Hematopoietic multipotent progenitor cell treated with erythropoietin and hydrocortisone succinate and interleukin-3 and kit ligand, for 15 days (in vitro differentiated cells): ENCODE measurements at regions not wholly inside any gene's neighbourhood (a gene's known extent, or its start where the extent isn't known, plus 50 kb on each side); places are given as distances from the start of the nearest gene placed in this dataset.
"Not testable (repeated sequence)": the region's sequence is repeated elsewhere in the genome, so short reads cannot be mapped to it uniquely, and the experiment has no call there.

Experiments
- DNase-seq: peaks from one replicate; pipeline ENCODE4 v3.0.0-alpha.2; 2015; ENCODE audit warnings: low spot score

DNA sequence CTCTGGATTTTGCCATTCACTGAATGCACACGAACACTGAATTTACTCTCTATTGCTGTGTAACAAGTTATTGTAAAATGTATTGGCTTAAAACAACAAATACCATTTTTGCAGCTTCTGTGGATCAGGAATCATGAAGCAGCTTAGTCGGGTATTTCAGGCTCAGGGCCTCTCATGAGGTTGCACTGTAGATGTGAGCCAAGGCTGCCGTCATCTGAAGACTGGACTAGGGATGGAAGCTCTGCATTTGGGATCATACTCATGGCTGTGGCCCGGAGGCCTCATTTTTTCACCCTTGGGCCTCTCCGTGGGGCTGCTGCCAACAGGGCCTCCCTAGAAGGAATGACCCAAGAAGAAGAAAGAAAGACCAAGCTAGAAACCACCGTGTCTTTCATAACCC, 492.4 kb upstream of the CDH4 start:
- no peak for DNase-seq

DNA sequence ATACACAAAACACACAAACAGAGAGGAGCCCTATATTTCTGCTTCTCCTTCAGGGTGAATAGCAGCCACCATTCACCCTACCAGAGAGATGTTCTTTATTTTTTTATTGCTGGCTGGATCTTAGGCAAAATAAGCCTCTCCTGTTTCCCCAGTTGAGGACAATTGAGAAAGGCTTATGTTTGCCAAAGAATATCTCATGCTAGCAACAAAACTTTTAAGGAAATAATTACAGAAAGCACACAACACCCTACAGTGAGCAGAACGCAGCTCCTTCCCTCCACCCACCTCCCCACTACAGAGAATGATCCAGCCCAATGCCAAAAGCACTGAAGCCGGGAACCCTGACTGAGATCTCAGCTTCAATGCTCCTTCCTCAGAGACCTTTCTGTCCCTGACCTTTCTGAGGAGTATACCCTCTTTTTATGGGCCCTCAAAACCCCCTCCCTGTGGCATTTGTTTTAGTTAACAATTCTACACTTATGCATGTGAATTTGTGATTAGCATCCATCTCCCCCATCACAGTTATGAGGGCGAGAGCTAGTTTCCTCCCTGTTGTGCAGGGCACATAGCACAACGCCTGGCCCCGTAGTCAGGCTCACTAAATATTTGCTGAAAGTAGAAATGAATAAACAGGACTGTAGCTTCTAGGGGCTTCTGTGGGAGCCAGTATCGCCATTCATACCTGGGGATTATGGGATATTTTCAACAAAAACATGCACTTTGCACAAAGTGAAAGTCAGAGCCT, 491.6 kb upstream of the CDH4 start:
- no peak for DNase-seq

DNA sequence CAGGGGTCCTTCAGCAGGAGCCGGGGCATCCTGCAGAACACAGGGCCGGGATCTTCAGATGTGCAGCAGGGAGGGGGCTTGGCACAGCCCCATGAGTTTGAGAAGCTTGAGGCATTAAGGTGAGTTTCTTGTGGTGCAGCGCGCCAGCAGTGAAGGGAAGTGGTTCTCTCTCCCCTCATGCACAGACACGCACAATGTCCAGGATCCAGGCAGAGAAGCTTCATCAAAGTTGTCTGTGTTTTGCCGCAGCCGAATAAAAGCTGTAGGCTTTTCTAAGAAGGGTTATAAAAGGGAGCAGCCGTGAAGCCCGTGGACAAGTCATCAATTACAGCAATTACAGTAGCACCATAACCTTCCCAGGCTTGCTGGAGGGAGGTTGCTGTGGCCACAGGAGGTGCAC, 491.0 kb upstream of the CDH4 start:
- no peak for DNase-seq

DNA sequence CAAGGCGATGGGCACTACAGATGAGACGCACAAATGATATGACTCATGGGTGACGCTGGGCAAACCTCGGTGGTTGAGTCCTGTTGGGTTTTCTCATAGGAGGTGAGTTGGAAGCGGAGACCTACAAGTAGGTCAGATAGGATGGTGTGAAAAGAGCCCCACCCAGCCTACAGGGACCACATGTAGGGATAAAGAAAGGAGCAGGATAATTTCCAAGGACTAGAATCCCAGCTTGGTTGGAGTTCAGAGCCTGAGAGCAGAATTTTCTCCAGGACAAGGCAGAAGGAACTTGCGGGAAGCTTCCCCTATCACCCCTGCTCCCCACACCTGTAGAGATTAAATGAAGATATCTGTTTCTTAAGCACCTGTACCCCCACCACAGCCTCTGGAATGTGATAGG, 489.7 kb upstream of the CDH4 start:
- DNase-seq: no peak

DNA sequence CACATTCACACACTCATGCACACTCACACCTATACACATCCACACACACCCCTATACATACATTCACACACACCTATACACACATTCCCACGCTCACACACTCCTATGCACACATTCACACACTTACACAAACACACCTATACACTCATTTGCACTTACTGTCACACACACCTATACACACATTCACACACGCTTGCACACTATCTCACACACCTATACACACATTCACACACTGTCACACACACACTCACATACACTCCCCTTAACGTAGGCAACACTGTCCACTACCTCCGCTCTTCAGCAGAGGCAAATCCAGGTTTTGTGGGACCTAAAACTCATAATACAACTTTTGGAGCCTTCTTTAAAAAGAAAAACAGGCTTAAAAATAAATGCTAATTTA, 487.7 kb upstream of the CDH4 start:
- no peak for DNase-seq

DNA sequence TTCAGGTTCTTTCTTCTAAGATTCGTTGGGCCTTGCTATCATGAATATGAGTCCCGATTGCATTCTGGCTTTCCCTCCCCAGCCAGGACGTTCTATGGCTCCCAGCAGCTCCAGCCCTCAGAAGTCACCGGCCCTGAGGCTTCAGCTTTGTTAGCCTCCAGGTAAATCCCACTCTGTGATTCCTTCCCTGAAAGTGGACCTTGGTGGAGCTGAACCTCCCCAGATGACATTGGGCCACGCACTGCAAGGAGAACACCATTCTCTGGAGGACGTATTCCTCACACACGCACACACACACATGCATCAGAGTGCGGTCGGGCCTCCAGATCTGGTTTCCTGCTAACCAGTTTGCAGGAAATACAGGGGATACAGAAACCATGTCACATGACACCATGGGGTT, 487.3 kb upstream of the CDH4 start:
- no peak for DNase-seq

DNA sequence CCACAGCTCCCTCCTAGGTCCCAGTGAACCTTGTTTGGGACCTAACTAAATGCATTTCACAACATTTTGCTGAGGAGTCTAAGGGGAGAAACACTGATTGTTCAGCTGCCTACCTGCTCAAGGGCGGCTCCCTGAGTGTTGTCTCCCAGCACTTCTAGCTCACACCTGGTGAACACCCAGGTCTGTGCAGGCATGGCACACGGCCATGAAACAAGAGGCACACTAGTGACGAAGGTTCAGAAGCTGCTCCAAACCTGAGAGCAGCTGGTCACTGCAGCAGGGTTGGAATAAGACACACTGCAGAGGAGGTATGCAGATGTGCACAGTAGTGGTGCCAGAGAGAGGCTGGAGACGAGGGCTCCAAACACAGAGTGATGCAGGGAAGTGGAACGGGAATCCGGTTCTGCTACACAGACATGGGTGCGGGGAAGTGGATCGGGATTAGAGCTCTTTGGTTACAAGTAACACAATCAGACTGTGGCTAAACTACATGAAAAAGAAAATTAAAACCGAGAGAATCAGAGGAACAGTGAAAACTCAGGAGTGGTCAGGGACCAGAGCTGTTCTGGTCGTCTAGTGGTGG, 486.1 kb upstream of the CDH4 start:
- no peak for DNase-seq

DNA sequence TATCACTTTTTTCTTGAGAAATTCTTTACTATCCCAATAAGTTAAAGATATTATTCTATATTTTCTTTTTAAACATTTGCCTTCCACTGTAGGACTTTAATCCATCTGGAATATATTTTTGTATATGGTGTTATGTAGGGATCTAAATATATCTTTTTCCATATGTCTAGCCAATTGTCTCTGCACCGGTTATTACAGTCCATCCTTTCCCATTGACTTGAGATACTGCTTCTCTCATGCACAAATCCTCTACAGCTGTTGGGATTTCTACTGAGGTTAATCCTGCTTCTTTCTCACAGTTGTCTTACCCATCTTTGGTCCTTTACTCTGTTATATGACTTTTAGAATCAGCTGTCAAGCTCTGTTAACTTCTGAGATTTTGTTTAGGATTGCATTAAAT, 483.8 kb upstream of the CDH4 start:
- no peak for DNase-seq

DNA sequence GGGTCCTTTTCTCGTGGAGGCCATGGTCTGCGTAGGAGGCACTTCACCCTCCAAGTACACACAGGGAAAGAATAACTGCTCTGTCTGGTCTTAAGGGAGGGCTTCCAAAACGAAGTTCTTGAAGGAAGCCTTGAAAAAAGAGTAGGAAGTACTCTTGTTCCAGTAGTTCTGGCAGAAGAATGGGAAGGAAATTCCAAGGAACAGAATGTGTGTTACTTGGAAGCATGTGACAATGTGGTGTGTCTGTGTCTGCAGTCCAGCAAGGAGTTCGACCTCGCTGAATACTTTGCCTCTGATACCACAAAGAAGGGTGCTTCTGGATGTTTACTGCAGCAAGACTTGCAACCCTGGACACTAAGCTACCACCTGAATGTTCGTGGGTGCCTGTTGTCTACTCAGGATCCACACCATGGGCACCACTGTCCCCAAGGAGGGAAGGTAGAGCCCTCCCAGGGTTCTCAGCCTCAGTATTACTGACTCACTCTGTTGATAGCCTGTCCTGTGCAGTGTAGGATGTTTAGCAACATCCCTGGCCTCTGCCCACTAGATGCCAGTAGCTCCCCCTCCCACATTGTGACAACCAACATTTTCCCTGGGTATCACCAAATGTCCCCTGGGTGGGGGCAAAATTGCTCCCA, 471.6 kb upstream of the CDH4 start:
- no peak for DNase-seq

DNA sequence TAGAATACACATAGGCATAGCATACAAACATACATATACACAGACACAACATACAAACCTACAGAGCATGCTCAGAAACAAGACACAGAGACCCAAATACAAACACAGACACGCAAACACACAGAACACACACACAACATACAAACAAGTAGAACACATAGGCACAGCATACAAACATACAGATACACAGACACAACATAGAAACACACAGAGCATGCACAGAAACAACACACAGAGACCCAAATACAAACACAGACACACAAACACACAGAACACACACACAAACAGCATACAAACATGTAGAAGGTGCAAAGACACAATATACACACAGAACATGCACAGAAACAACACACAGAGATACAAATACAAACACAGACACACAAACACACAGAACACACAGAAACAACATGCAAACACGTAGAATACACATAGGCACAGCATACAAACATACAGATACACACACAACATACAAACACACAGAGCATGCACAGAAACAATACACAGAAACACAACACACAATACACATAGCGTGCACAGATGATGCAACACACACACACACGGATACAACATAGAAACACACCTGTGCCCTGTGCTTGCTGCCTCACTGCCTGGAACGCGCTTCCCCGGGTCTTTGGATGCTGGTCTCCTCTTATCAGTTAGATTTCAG, 469.0 kb upstream of the CDH4 start:
- no peak for DNase-seq

DNA sequence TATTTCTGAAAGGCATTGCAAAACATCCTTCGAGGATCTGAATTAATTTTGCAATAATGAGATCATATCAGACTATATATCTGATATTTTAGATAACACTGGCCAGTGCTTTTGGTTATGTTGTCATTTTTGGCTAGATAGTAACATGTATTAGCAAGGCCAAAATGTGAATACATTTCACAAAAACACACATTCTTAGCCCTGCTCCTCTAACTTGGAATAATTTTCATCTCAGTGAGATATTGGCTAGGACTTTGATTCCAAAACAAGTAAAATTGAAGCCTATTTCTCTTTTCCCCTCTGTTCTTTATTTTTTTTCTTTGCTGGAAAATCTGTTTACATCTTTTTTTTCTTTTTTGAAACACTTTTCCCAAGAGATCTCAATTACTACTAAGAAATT, 466.8 kb upstream of the CDH4 start:
- DNase-seq: no peak

DNA sequence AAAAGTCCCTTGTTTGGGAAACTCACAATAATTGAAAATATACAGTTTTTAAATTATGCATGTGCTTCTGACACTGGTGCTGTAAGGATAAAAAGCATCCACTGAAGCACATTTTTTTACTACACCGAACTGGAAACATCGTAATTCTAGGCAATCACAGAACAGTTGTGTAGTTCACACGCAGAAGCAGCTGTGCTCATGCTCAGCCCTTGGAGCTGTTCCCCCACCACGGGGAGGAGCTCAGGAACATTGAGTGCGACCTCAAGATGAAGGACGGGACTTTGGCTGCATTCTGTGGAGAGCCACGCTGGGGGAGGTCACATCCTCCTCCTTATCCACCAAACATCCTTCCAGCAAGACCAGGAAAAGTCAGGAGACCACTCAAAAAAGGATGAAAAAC, 466.3 kb upstream of the CDH4 start:
- no peak for DNase-seq

DNA sequence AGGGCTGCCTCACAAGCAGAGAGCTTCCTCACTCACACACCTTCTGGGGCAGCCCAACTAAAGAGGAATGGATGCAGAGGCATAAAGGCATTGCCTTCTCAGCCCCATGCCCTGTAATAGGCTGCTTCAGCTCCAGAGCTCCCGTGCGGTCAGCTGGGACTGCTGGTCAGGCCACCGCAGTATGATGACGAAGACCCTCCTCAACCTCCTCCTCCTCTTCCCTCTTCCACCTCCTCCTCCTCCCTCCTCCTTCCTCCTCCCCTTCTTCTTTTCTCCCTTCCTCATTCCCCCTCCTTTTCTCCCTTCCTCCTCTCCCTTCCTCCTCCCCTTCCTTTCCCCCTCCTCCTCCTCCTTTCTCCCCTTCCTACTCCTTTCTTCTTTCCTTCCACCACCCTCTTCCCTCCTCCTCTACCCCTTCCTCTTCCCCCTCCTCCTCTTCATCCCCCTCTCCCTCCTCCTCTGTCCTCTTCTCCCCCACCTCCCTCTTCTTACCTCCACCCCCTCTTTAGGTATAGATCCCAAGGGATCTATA, 465.3 kb upstream of the CDH4 start:
- no peak for DNase-seq

DNA sequence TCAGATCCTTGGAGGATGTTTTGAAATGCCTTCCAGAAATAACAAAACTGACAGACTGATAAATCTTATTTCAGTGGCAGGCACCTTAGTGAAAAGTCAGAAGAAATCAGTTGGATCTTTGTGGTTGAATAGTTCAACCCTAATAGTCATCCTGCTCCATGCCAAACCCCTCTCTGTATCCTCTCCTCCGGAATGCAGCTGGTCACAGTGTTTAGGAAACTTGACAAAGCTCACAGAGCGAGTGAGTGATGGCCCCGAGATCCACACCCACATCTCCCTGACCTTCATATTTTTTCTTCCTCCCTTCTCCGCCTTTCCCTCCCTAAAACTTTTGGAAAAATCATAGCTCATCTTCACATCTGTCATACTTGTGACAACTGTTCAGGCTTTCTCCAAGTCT, 464.8 kb upstream of the CDH4 start:
- no peak for DNase-seq

DNA sequence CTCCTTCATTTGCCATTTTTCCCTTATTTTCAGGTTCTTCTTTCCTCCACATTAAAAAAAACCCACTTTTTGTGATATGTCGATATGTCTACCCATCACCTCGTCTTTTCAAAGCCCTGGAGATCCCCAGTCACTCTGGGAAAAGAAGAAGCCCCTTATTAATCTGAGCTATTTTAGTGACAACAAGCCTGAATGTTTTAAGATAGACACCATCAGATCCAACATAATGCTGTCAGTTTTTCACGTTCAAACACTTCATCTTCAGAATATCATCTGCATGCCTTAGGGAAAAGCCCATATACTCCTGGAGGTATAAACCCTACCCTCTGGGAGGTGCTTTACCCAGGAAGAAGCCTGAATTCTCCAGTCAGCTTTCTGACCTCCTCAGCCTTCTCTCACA, 464.0 kb upstream of the CDH4 start:
- no peak for DNase-seq

DNA sequence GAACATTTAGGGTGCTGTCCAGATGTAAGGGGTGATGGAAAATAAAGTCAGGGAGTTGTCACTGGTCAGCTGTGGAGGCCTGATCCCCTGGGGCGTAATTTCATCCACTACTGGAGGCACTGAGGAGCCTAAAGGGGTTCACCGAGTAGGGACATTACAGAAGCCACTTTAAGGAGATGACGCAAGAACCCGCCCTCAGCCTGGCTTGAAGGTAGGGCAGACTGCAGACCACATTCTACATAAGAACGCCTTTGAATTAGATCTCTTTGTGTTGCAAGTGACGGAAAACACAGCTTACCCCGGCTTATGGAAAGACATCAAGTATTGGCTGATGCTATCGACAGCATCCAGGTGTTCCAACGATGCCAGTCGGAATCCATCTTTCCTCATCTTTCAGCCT, 462.7 kb upstream of the CDH4 start:
- DNase-seq: no peak

DNA sequence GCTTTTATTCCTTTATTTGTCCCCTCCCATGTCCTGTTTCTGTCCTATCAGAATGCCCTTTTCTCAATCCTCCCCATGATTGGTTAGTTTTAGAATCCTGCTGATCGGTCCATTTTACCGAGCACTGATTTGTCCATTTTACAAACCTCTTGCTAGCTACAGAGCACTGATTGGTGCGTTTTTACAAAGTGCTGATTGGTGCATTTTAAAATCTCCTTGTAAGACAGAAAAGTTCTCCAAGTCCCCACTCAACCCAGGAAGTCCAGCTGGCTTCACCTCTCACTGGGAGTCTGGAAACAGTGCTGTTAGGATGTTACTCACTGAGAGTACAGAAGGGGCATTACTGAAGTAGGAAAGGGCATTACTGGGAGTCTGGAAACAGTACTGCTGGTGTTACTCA, 461.7 kb upstream of the CDH4 start:
- DNase-seq: not testable (repeated sequence)

DNA sequence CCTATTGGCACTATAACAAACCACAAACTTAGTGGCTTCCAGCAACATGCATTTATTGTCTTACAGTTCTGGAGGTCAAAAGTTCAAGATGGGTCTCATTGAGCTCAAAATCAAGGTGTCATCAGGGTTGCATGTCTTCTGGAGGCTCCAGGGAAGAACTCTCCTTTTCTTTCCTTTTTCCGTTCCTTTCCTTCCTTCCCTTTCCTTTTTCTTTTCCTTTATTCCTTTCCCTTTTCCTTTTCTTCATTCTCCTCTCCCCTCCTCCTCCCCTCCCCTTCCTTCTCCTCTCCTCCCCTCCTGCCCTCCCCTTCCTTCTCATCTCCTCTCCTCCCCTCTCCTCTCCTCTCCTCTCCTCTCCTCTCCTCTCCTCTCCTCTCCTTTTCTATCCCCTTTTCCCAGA, 460.2 kb upstream of the CDH4 start:
- no peak for DNase-seq

DNA sequence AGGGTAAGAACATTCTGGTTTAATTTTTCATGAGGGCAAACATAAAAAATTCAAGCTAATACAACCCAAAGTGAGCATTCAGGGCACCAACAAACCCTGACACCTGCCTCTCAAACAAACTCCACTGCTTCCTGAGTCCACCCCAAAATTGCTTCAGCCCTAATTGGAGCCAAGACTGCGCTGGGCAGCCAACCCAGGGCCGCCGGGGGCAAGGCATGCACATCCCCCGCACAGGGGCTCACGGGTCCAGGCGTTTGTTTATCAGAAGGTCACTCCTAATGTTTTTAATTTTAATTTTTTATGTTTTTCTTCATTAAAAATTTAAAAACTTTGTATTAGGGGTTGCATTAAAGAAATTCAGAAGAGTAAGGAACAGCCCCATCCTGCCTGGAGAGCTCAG, 459.1 kb upstream of the CDH4 start:
- no peak for DNase-seq

DNA sequence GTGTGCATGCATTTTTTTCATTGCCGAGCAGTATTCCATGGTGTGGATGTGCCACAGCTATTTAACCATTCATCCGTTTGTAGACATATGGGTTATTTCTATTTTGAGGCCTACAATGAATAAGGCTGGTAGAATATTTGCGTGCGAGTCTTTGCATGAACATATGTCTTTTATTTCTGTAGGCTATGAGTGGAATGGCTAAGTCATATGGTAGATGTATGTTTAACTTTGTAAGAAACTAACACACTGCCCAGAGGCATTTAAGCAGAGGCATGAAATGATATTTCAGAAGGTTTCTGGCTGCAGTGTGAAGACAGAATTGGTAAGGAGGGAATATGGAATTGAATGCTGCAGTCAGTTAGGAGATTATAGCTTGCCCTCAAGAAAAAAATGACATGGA, 457.4 kb upstream of the CDH4 start:
- no peak for DNase-seq

DNA sequence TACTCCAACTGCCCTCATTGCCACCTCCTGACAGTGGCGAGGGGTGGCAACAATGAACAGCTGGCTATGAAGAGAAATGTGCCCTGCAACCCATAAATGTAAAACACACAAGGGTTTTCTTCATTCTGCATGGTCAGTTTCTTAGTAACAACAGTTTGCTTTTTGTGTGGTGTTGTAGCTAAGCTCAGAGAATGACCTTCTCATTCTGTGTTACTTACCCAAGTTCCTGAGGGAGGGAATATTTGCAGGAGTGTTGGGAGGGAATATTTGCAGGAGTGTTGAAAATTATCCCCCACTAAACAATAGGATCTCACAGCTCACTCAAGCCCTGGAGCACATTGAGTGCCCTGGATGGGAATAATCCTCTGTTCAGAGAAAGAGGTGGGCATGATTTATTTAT, 456.4 kb upstream of the CDH4 start:
- DNase-seq: no peak

DNA sequence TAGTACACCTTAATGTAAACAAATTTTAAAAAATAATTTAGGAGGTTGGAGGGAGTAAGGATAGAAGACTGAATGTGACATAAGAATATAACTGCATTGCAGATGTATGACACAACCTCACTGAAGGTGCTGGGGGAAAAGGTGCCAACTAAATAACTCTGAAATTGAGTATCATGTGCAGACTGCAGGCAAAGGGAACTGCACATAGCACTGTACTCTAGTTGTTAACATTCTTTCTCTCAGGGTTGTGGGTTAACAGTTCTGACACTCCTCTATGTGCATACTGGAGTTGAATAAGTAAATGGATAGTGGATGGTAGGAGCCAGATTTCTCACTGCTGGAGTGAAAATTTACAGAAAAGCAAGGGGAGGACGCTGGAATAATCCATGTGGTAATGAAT, 451.9 kb upstream of the CDH4 start:
- no peak for DNase-seq

DNA sequence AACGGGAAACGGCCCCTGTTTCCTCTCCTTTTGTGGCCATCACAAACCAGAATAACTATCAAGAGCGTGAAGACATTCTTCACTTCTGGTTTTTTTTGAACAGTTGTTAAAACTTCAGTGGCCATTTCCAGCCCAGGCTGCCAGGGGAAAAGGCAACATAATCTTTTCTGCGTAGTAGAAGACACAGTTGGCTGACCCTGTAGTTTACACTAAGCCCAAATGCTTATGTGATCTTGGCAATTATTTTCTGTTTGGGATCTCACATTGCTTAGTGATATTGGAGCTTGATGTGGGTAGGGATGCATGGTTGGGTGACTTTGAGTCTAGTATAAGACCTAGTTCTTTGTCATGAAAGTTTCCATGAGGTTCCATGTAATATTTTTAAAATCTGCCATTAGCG, 449.4 kb upstream of the CDH4 start:
- no peak for DNase-seq
